Activated T-helper 17 cell treated with anti-CD3 and anti-CD28 coated beads, Interleukin-2, amount 50 U/mL, for 72 hours (primary cell): ENCODE measurements at regions not wholly inside any gene's neighbourhood (a gene's known extent, or its start where the extent isn't known, plus 50 kb on each side); places are given as distances from the start of the nearest gene placed in this dataset.

Experiments used
- ATAC-seq: fragments of 150-1000 bp; cut with Tn5 transposase; replicated peaks from 2 replicates; pipeline ENCODE4 v1.10.0; 2021; ENCODE audit warnings: mild to moderate bottlenecking, moderate library complexity
- H3K27ac Mint-ChIP-seq: one replicate; pipeline ENCODE4 v1.8.0; 2022; ENCODE audit warnings: mixed read lengths
- H3K27me3 Mint-ChIP-seq: one replicate; pipeline ENCODE4 v1.8.0; 2022; ENCODE audit warnings: mixed read lengths
- H3K36me3 Mint-ChIP-seq: one replicate; pipeline ENCODE4 v1.8.0; 2022; ENCODE audit warnings: low read depth, mild to moderate bottlenecking, mixed read lengths
- H3K4me1 Mint-ChIP-seq: one replicate; pipeline ENCODE4 v1.8.0; 2022; ENCODE audit warnings: mixed read lengths
- H3K4me3 Mint-ChIP-seq: one replicate; pipeline ENCODE4 v1.8.0; 2022; ENCODE audit warnings: mild to moderate bottlenecking, mixed read lengths
- H3K9me3 Mint-ChIP-seq: one replicate; pipeline ENCODE4 v1.8.0; 2022; ENCODE audit warnings: mixed read lengths

DNA sequence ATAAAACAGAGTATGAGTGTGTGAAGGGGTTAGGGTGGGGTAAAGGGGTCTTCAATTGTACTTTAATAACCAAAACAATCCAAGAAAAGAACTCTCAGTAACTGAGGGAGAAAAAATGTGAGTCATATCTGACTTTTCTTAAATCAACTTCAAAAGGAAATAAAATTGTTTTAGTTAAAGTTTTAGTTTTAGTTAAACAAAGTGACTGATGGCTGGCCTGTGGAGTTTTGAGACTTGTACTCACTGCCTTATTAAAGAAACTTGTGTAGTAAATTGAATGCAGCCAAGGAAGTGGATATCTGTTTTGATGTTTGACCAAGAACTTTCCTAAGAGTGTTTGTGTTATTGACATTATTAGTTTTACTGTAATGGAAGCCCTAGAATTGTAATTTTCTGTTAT, 2032.6 kb downstream of the MAT2B start:
- Mint-ChIP-seq H3K4me3 (no peak overlapping the region), H3K27ac (no peak overlapping the region), H3K9me3 (peaks cover 4% of the 10 kb centered on the region), H3K27me3 (no peaks in the 10 kb centered on the region), H3K36me3 (no peaks in the 10 kb centered on the region), H3K4me1 (no peaks in the 10 kb centered on the region)
- no peak for ATAC-seq

DNA sequence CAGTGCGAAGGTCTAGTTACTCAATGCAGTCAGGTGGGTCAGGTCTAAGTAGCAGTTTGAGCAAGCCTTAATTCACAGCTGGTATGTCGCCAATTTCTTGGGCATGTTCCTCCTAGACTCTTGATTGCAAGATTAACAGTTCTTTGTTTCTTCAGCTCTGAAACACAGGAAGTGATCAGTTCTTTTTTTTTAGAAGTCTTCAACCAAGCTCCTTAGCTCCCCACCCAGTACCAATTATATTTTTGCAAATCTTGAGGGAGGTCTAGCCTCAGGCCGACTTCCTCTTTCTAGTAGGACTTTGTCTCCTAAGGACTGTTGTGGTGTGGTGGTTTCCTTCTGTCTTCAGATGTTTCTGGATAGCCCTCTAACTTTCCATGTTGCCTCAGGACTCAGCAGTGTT, 2054.2 kb downstream of the MAT2B start:
- H3K36me3 Mint-ChIP-seq: no peaks in the 10 kb centered on the region
- ATAC-seq: no peak
- peaks cover 7% of the 10 kb centered on the region for H3K9me3 Mint-ChIP-seq
- H3K27me3 Mint-ChIP-seq: no peaks in the 10 kb centered on the region
- H3K4me1 Mint-ChIP-seq: no peaks in the 10 kb centered on the region
- H3K27ac Mint-ChIP-seq: no peak overlapping the region
- H3K4me3 Mint-ChIP-seq: no peak overlapping the region

DNA sequence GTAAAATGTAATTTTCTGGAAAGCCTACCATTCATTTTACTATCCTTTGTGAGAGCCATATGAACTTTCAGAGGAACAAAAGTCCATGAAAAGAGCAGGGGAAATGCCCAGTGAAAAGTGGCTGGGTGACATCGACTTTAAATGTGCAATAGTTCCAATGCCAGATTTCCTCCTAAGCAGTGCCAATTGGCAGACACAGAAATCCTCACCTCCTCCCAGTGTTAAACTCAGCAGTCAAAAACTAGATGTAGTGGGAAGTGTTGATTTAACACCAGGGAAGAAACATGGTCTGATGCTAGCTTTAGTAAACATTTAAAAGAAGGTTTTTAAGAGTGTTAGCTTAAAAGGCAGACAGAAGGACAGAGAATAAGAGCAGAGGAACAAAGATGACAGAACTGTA, 2055.2 kb downstream of the MAT2B start:
- H3K36me3 Mint-ChIP-seq: no peaks in the 10 kb centered on the region
- no peak overlapping the region for H3K27ac Mint-ChIP-seq
- no peak for ATAC-seq
- H3K27me3 Mint-ChIP-seq: no peaks in the 10 kb centered on the region
- H3K4me3 Mint-ChIP-seq: no peak overlapping the region
- H3K4me1 Mint-ChIP-seq: no peaks in the 10 kb centered on the region
- H3K9me3 Mint-ChIP-seq: peaks cover 10% of the 10 kb centered on the region

GRCh38 chr5:165565911-165566310, 2060.5 kb downstream of the MAT2B start:
- no peaks in the 10 kb centered on the region for H3K27me3 Mint-ChIP-seq
- no peak overlapping the region for H3K4me3 Mint-ChIP-seq
- no peak overlapping the region for H3K27ac Mint-ChIP-seq
- peaks cover 14% of the 10 kb centered on the region for H3K9me3 Mint-ChIP-seq
- ATAC-seq: no peak
- no peaks in the 10 kb centered on the region for H3K4me1 Mint-ChIP-seq
- no peaks in the 10 kb centered on the region for H3K36me3 Mint-ChIP-seq

- no peak for ATAC-seq
- Mint-ChIP-seq H3K9me3 (peaks cover 19% of the 10 kb centered on the region), H3K4me1 (no peaks in the 10 kb centered on the region), H3K27ac (no peak overlapping the region), H3K4me3 (no peak overlapping the region), H3K27me3 (no peaks in the 10 kb centered on the region), H3K36me3 (no peaks in the 10 kb centered on the region)
Measured at GRCh38 chr5:165569551-165569950, 2064.1 kb downstream of the MAT2B start.

DNA sequence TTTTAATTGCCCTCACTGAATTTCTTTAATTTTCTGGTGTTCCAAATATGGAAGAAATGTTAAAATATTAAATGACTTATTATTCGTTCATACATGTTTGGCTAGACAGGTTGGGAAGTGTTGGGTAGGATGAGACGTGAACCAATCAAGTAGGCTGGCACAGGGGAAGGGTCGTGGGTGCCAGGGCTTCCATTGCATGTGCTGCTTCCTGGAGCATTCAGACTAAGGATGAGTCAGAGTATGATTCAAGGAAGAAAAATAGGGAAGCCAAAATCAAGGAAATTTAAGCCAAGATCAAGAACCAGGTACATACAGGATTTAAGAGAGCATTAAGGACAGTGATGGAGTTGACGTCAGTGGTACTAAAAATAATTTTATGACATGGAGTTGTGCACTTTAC, 2068.0 kb downstream of the MAT2B start:
- no peaks in the 10 kb centered on the region for H3K4me1 Mint-ChIP-seq

DNA sequence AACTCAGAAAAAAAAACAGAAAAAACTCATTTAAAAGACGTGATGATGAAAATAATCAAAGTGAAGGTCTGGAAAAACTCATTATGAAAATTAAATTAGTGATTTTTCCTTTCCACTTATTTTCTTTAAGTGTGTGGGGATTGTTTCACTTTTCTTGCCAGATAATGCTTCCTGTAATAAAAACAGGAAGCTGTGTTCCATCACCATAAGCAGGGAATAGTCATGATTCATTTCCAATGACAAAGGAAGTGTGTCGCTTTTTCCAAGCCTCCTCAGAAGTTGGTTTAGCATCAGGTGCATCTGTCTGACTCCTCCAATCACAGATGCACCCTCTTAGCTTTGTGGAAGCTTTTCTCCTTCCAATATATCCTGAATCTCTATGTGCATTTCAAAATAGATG, 2068.7 kb downstream of the MAT2B start:
- no peaks in the 10 kb centered on the region for H3K4me1 Mint-ChIP-seq
- peaks cover 15% of the 10 kb centered on the region for H3K9me3 Mint-ChIP-seq
- H3K27ac Mint-ChIP-seq: no peak overlapping the region
- no peaks in the 10 kb centered on the region for H3K27me3 Mint-ChIP-seq
- no peak overlapping the region for H3K4me3 Mint-ChIP-seq
- ATAC-seq: no peak
- no peaks in the 10 kb centered on the region for H3K36me3 Mint-ChIP-seq

More for the DNA sequence above, 2068.0 kb downstream of the MAT2B start:
- Mint-ChIP-seq H3K9me3 (peaks cover 15% of the 10 kb centered on the region), H3K27me3 (no peaks in the 10 kb centered on the region), H3K36me3 (no peaks in the 10 kb centered on the region), H3K4me3 (no peak overlapping the region), H3K27ac (no peak overlapping the region)
- no peak for ATAC-seq

DNA sequence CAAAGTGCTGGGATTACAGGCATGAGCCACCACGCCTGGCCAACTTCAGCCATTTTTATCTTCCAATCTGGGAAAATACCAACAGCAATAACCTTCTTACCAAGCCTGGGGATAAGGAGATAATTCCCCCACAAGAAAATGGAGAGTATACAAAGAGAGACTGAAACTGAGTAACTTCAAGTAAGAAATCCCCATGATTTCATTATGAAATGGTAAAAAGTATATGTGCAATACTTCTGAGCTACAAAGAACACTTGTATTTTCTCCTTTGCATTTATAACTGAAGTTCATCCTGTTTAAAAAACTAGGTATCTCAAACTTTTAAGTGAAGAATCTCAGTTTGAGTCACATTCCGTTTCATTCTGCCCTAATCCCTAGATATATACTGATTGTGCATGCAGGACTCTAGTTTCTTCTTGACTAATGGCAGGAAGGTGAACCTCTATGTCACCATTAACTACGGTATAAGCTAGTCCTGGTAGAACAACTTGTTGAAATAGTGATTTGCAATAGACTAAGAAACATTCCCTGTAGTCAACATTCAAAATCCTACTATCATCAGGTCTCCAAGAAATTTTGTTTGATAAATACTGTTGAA, 2071.4 kb downstream of the MAT2B start:
- no peaks in the 10 kb centered on the region for H3K4me1 Mint-ChIP-seq
- peaks cover 5% of the 10 kb centered on the region for H3K9me3 Mint-ChIP-seq
- H3K27me3 Mint-ChIP-seq: no peaks in the 10 kb centered on the region
- no peaks in the 10 kb centered on the region for H3K36me3 Mint-ChIP-seq
- ATAC-seq: no peak
- H3K27ac Mint-ChIP-seq: no peak overlapping the region
- H3K4me3 Mint-ChIP-seq: no peak overlapping the region

DNA sequence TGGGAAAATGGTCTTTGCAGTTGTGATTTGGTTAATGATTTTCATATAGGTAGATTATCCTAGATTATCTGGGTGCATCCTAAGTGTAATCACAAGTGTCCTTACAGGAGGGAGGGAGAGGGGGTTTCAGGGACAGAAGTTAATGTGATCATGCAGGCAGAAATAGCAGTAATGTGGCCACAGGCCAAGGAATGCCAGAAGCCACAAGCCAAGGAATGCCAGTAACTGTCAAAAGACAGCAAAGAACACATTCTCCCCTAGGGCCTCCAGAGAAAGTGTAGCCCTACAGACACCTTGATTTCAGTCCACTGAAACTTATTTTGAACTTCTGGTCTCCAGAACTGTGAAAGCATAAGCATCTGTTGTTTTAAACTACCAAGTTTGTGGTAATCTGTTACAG, 2074.5 kb downstream of the MAT2B start:
- ATAC-seq: no peak
- Mint-ChIP-seq H3K27ac (no peak overlapping the region), H3K4me1 (no peaks in the 10 kb centered on the region), H3K9me3 (no peaks in the 10 kb centered on the region), H3K36me3 (no peaks in the 10 kb centered on the region), H3K4me3 (no peak overlapping the region), H3K27me3 (no peaks in the 10 kb centered on the region)

DNA sequence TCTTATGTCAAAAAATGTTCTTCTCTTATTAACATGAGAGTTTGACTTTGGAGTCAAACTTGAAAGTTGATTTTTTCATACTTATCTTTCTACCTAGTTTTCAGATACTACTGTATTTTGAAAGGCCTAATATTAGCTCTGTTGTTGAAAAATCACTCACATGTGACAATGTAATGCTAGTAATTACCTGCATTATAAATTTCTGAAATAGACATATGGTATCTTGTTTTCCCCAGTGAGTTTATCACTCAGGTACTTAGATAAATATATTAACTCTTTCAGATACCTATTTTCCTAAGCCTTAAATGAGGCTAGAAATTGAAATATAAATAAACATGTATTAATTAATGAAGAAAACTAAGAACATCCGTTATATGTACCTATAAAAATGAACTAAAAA, 2089.3 kb downstream of the MAT2B start:
- H3K36me3 Mint-ChIP-seq: no peaks in the 10 kb centered on the region
- H3K27ac Mint-ChIP-seq: no peak overlapping the region
- H3K9me3 Mint-ChIP-seq: peaks cover 23% of the 10 kb centered on the region
- H3K4me1 Mint-ChIP-seq: no peaks in the 10 kb centered on the region
- ATAC-seq: no peak
- no peaks in the 10 kb centered on the region for H3K27me3 Mint-ChIP-seq
- no peak overlapping the region for H3K4me3 Mint-ChIP-seq

- ATAC-seq: no peak
- peaks cover 17% of the 10 kb centered on the region for H3K9me3 Mint-ChIP-seq
- no peak overlapping the region for H3K27ac Mint-ChIP-seq
- H3K4me3 Mint-ChIP-seq: no peak overlapping the region
- H3K27me3 Mint-ChIP-seq: no peaks in the 10 kb centered on the region
- H3K36me3 Mint-ChIP-seq: no peaks in the 10 kb centered on the region
- H3K4me1 Mint-ChIP-seq: no peaks in the 10 kb centered on the region
Measured at GRCh38 chr5:165602529-165602928, 2097.1 kb downstream of the MAT2B start.

DNA sequence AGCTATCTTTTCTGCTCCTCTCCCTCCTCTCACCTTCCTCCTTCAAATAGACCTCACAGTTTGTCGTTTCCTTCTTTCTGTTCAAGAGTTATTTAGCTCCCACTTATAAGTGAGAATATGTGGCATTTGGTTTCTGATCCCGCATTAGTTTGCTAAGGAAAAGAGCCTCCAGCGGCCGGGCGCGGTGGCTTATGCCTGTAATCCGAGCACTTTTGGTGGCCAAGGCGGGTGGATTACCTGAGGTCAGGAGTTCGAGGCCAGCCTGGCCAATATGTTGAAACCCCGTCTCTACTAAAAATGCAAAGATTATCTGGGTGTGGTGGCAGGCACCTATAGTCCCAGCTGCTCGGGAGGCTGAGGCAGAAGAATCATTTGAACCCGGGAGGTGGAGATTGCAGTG, 2101.6 kb downstream of the MAT2B start:
- H3K27me3 Mint-ChIP-seq: no peaks in the 10 kb centered on the region
- no peaks in the 10 kb centered on the region for H3K4me1 Mint-ChIP-seq
- no peaks in the 10 kb centered on the region for H3K36me3 Mint-ChIP-seq
- no peak overlapping the region for H3K4me3 Mint-ChIP-seq
- no peak for ATAC-seq
- peaks cover 5% of the 10 kb centered on the region for H3K9me3 Mint-ChIP-seq
- no peak overlapping the region for H3K27ac Mint-ChIP-seq

DNA sequence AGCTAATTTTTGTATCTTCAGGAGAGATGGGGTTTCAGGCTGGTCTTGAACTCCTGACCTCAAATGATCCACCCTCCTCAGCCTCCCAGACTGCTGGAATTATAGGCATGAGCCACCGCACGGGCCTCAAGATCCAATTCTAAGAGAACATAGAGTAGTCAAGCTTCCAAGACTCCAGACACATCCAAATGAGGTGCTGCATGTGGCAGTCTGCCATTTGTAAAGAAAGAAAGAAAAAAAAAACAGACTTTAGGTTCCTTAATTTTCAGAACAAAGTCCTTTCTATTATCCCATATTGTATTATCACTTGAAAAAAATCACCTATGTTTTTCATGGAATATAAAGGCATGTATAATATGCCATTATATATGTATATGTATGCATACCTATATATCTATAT, 2104.5 kb downstream of the MAT2B start:
- Mint-ChIP-seq H3K27me3 (no peaks in the 10 kb centered on the region), H3K36me3 (no peaks in the 10 kb centered on the region), H3K4me3 (no peak overlapping the region), H3K9me3 (peaks cover 3% of the 10 kb centered on the region), H3K27ac (no peak overlapping the region), H3K4me1 (no peaks in the 10 kb centered on the region)
- no peak for ATAC-seq

GRCh38 chr5:165616490-165617405, 2111.3 kb downstream of the MAT2B start:
- Mint-ChIP-seq H3K4me3 (no peak overlapping the region), H3K27me3 (no peaks in the 10 kb centered on the region), H3K4me1 (no peaks in the 10 kb centered on the region), H3K27ac (no peak overlapping the region), H3K9me3 (peaks cover 15% of the 10 kb centered on the region), H3K36me3 (no peaks in the 10 kb centered on the region)
- ATAC-seq: no peak

DNA sequence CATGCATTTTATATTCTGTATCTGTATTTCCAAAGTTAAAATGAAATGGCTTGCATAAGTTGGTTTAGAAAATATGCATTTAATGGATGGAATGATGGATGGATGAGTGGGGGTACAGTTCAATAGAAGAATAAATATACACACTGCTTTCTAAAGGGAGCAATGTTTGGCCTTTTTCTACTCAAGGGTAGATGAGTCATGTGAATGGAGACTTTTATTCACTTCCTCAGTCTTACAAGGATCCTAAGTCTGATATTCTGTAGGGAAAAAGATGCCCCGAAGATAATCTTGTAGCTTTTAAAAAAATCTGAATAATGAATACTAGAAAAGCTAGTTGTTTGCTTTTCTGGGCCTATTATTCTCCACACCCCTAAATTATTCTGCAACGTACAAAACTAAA, 2112.1 kb downstream of the MAT2B start:
- Mint-ChIP-seq H3K27me3 (no peaks in the 10 kb centered on the region), H3K36me3 (no peaks in the 10 kb centered on the region), H3K4me1 (no peaks in the 10 kb centered on the region), H3K27ac (no peak overlapping the region), H3K9me3 (peaks cover 11% of the 10 kb centered on the region), H3K4me3 (no peak overlapping the region)
- ATAC-seq: no peak
